GM19395 (cell line): ENCODE measurements at regions not wholly inside any gene's neighbourhood (a gene's known extent, or its start where the extent isn't known, plus 50 kb on each side); places are given as distances from the start of the nearest gene placed in this dataset.

Source experiments
- ATAC-seq: cut with Tn5 transposase; IDR thresholded peaks from one replicate; pipeline ENCODE4 v1.9.1; 2021; ENCODE audit warnings: mild to moderate bottlenecking, moderate library complexity; ENCODE audit not compliant: unreplicated experiment

DNA sequence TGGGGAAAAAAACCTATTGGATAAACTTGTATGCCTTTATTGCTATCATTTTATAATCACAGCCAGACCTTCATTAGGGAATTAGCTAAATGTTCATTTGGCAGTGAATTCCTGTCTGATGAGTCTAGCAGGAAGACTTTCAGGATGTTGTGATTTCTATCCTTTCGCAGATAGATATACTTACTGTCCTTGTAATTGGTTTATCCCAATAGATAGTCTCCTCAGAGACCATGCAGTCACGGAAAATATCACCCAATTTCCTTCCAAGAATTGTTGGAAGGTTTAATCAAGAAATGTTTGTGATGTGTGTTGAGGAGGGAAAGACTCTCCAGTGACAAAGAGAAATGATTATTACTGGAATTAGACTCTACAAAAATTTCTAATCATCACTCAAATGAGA is 1937.9 kb upstream of the WWC1 start:
- ATAC-seq: no peak

DNA sequence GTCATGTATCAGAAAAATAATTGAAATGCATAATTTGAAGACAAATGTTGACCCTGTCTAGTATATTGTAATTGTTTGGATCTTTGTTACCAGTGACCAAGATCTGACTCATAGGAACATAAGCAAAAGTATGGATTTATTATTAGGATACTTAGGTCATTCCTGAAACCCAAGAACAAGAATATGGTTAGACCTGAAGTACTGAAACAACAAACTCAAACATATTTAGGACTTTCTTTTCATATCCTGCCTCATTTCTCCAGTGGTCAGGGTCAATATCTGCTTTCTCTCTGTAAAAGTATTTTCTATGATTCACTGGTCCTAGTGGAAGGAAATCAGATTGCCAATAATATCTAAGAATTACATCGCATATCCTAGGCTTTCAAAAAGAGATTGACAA is 1937.1 kb upstream of the WWC1 start:
- no peak for ATAC-seq

- ATAC-seq: no peak
Measured at GRCh38 chr5:166356096-166356495, 1935.3 kb upstream of the WWC1 start.

DNA sequence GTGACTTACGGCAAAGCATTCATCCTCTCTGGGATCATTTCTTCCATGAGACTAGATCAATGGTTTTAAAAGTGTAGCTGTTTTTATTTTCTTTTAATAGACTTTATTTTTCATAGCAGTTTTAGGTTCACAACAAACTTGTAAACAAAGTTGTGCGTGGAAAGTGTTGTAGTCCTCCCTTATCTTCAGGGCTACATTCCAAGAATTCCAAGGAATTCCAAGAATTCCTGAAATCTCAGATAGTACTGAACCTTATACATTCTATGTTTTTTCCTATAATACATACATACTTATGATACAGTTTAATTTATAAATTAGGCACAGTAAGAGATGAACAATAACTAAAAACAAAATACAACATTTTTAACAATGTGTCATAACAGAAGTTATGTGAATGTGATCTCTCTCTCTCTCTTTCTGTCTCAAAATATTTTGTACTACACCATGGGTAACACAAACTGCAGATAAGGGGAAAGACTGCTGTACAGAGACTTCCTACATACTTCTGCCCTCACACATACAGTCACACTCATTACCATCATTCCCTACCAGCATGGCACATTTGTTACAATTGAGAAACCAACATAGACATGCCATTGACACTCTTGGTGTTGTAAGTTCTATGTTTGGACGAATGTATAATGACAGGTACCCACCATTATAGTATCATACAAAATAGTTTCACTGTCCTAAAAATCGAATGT is 1933.2 kb upstream of the WWC1 start:
- no peak for ATAC-seq

- no peak for ATAC-seq
Measured at GRCh38 chr5:166363087-166363760, 1928.2 kb upstream of the WWC1 start.

GRCh38 chr5:166365164-166365563 is 1926.3 kb upstream of the WWC1 start:
- ATAC-seq: no peak

DNA sequence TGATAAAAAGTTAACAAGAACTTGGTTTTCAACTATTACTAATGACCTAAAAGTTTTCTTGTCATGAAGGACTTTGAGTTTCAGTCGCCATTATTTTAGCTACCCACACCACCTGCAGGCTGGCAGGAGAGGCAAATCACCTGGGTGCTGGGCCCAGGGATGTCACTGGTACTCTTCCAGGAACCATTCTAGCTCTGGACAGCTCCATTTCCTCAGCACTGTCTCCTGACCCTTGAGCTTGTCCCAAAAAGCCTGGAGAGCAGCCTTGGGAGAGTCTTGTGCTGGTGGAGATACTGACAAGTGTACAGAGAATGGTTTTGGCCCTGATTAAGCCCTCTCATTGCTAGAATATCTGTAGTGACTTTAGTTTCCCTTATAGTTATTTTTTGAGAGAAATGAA is 1924.1 kb upstream of the WWC1 start:
- no peak for ATAC-seq

GRCh38 chr5:166369346-166369745 is 1922.1 kb upstream of the WWC1 start:
- no peak for ATAC-seq

- no peak for ATAC-seq
Measured at GRCh38 chr5:166369807-166370206, 1921.6 kb upstream of the WWC1 start.

DNA sequence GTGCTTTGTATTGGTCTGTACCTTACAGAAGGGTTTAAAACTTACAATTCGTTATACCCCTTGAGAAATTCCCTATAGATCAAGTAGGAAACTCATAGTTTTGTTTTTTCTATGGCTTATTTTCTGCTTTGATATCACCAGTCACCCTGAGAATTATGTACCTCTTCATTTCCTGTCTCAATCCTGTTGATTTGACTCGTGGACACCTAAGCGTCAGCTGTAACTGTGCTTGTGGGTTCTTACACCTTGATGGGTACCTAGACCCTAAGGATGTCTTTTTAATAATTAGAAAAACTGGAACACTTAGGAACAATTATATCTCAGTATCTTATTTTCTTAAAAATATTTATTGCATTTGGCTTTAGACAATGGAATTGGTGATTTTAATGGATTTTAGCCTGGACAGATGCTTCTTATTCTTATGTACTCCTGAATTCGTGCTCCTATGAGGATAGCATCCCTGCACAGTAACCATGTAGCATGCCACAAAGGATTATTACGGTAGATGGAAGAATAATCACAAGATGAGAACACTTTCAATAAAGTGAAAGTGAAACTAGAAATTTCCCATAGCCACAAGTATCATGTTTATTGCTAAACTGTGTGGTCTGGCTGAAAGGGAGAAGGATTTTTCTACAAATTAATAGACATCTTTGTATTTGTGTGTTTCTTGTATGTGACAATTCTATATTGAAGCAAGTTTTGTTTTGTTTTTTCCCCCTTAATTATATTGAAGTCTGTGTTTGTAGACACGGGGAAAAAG is 1920.3 kb upstream of the WWC1 start:
- ATAC-seq: no peak

DNA sequence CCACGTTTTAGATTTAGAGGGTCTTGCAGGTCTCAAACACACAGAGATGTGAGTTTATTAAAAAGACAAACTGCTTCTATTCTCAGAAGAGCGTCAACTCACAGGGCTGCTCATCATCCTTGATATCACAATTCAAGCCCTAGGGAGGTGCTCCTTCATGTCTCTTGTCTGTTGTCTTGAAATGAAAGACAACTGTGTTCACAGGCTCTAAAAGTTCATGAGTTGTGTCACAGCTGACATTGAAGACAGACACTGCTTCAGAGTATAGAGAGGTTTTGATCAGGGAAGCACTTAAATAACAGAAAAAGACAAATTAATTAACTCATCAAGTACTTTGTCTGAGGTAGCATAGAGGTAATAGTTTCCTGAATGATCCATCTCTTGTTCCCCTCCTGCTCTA is 1917.6 kb upstream of the WWC1 start:
- ATAC-seq: no peak

- no peak for ATAC-seq
Measured at GRCh38 chr5:166377756-166378155, 1913.7 kb upstream of the WWC1 start.

GRCh38 chr5:166379517-166379916 is 1911.9 kb upstream of the WWC1 start:
- no peak for ATAC-seq

- no peak for ATAC-seq
Measured at GRCh38 chr5:166382031-166382430, 1909.4 kb upstream of the WWC1 start.

GRCh38 chr5:166398131-166398530 is 1893.3 kb upstream of the WWC1 start:
- no peak for ATAC-seq

GRCh38 chr5:166399781-166400180 is 1891.7 kb upstream of the WWC1 start:
- no peak for ATAC-seq

GRCh38 chr5:166401391-166401790 is 1890.1 kb upstream of the WWC1 start:
- ATAC-seq: no peak

DNA sequence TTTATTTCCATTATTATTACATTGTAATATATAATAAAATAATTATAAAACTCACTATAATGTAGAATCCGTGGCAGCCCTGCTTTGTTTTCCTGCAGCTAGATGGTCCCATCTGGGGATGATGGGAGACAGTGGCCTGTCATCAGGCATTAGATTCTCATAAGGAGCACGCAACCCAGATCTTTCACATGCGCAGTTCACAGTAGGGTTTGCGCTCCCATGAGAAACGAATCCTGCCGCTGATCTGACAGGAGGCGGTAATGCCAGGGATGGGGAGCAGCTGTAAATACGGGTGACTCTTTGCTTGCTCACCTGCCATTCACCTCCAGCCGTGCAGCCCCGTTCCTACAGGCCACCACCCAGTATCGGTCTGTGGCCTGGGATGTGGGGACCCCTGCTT is 1879.3 kb upstream of the WWC1 start:
- ATAC-seq: no peak

DNA sequence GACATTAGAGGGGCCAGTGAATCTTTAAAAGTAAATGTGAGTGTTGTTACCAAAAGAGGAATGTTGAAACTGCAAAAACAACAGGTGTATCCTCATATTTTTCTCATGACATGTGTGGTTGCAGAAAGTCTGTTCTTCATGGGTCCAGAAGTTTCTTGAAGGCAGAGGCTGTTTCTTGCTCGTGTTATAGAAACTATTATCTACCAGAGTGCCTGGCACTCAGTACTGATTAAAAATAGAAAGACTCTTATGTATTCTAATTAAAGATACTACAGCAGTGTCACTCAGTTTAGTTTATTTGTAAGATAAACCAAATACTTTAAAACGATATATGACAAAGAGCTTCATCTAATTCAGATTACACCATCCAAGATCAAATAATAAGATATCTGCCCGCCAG is 1864.2 kb upstream of the WWC1 start:
- ATAC-seq: no peak

- ATAC-seq: no peak
Measured at GRCh38 chr5:166428264-166428803, 1863.1 kb upstream of the WWC1 start.

GRCh38 chr5:166430491-166431319 is 1860.7 kb upstream of the WWC1 start:
- ATAC-seq: no peak
